ENCODE measurements at regions not wholly inside any gene's neighbourhood (a gene's known extent, or its start where the extent isn't known, plus 50 kb on each side); places are given as distances from the start of the nearest gene placed in this dataset.

DNA sequence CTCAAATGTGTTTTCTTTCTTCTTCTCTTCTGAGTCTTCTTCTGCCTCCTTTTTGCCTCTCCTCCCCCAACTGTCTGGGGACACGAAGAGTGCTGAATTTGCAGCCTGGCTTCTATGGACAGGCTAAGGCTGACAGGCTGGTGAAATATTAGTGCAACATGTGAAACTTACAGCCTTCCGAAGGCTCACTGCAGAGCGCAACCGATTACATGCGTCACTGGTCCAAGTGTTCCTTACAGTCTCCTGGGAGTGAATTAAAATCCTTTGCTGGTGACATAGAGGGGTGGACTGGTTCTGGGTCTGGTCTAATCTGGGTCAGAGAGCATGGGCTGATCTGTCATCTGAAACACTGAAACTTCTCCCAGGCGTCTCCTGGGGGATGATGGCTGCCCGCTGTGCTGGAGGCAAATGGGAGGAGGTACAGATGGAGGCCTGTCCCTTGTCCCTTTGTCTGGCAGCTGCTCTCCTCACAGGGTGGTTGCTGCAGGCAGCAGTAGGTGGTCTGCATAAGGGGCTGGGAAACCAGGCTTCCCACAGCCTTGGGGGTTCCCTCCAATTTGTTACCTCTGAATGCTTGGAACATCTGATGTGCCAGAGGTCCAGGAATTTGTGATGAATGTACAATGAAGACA, 143.8 kb upstream of the BMPER start (continued):
- TF ChIP-seq, protein P1, sequence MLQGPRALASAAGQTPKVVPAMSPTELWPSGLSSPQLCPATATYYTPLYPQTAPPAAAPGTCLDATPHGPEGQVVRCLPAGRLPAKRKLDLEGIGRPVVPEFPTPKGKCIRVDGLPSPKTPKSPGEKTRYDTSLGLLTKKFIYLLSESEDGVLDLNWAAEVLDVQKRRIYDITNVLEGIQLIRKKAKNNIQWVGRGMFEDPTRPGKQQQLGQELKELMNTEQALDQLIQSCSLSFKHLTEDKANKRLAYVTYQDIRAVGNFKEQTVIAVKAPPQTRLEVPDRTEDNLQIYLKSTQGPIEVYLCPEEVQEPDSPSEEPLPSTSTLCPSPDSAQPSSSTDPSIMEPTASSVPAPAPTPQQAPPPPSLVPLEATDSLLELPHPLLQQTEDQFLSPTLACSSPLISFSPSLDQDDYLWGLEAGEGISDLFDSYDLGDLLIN (CRISPR knock-in tag; IDR thresholded peaks at IDR 0.05; ENCODE audit: borderline replicate concordance): no peak

DNA sequence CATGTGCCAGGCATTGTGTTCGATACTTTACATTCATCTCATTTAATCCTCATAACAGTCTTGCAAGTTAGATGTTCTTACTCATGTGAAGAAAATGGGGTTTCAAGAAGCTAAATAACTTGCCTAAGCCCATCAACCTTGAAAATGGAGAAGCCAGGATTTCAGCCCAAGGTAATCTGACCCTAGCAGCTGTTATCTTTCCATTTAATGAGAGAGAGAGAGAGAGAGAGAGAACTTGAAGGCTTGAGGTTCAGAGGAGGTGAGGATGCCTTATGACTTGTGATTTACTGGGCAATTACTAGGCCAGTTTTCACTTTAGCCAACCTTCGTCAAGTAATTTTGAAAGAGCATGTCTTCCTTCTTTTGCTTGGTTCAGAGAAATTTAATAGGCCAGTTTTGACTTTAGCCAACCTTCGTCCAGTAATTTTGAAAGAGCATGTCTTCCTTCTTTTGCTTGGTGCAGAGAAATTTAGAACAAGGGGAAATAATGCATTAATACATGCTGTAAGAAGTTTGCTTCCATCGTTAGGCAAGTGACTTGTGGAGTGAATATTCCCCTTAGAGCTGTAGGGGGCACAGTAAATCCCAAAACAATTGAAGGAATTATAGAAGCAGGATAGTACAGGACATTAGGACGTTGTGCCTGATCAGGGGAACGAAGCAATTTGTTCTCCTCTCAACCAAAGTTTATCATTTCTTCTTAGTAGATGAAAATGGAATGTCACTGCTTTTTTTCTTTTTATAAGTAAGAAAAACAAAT, 143.0 kb upstream of the BMPER start:
- no peak for FAIRE-seq
- H3K9ac ChIP-seq (ENCODE audit: insufficient read depth, low read depth, low read length): no peak overlapping the region
- no peak overlapping the region for H3K4me2 ChIP-seq (ENCODE audit: low read depth, low read length)
- BruUV-seq (replicated peaks): no TSS peak
- H3K27me3 ChIP-seq (ENCODE audit: control insufficient read depth in 1 of 2, insufficient read depth in 2 of 2, low read length in 2 of 2): no peaks in the 10 kb centered on the region
- no peaks in the 10 kb centered on the region for H3K9me3 ChIP-seq (ENCODE audit: low read length)
- 35% methylated on average over 6 of the region's 6 CpGs for WGBS (ENCODE audit: low lambda C conversion rate)
- ChIA-PET CTCF (ENCODE audit: low intra/inter-chr PET ratio, low total read pairs) (no interaction called here), POLR2A (no interaction called here)
- no peaks in the 10 kb centered on the region for H3K36me3 ChIP-seq (replicated peaks in 1 of 2; ENCODE audit: control insufficient read depth in 1 of 2, insufficient read depth in 2 of 2, low read length in 2 of 2)
- H2AFZ ChIP-seq (ENCODE audit: low read length): no peak overlapping the region
- no peak for ATAC-seq
- no peaks in the 10 kb centered on the region for H4K20me1 ChIP-seq (ENCODE audit: insufficient read depth, low read length)
- no peak overlapping the region for H3K27ac ChIP-seq (ENCODE audit: extremely low read length, insufficient read depth, low read length)
- H3K4me1 ChIP-seq (ENCODE audit: insufficient read depth, low read length): peaks cover 9% of the 10 kb centered on the region
- intact Hi-C loops (cut with micrococcal nuclease; ENCODE audit: unreplicated experiment): no loop called here
- no peaks in the 10 kb centered on the region for H3K79me2 ChIP-seq (ENCODE audit: insufficient read depth, low read length)
- in situ Hi-C loops (cut with HindIII; ENCODE audit: extremely low pct_ligation_motif_present, low pct_unique_long_range_greater_than_20kb): no loop called here
- no peak for DNase-seq (ENCODE audit: low spot score)
- no peak overlapping the region for H3K4me3 ChIP-seq (replicated peaks in 1 of 3; ENCODE audit: insufficient read depth in 1 of 3, low read depth in 2 of 3, low read length in 3 of 3)
- TF ChIP-seq, protein P2, sequence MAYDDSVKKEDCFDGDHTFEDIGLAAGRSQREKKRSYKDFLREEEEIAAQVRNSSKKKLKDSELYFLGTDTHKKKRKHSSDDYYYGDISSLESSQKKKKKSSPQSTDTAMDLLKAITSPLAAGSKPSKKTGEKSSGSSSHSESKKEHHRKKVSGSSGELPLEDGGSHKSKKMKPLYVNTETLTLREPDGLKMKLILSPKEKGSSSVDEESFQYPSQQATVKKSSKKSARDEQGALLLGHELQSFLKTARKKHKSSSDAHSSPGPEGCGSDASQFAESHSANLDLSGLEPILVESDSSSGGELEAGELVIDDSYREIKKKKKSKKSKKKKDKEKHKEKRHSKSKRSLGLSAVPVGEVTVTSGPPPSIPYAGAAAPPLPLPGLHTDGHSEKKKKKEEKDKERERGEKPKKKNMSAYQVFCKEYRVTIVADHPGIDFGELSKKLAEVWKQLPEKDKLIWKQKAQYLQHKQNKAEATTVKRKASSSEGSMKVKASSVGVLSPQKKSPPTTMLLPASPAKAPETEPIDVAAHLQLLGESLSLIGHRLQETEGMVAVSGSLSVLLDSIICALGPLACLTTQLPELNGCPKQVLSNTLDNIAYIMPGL (CRISPR knock-in tag; IDR thresholded peaks at IDR 0.05; ENCODE audit: borderline replicate concordance in 1 of 2, low read depth in 1 of 2): no peak
- TF ChIP-seq SIX4 (CRISPR knock-in tag; IDR thresholded peaks at IDR 0.05): no peak
- TF ChIP-seq, protein P3, sequence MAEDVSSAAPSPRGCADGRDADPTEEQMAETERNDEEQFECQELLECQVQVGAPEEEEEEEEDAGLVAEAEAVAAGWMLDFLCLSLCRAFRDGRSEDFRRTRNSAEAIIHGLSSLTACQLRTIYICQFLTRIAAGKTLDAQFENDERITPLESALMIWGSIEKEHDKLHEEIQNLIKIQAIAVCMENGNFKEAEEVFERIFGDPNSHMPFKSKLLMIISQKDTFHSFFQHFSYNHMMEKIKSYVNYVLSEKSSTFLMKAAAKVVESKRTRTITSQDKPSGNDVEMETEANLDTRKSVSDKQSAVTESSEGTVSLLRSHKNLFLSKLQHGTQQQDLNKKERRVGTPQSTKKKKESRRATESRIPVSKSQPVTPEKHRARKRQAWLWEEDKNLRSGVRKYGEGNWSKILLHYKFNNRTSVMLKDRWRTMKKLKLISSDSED (CRISPR knock-in tag; IDR thresholded peaks at IDR 0.05): no peak
- TF ChIP-seq, protein P4, sequence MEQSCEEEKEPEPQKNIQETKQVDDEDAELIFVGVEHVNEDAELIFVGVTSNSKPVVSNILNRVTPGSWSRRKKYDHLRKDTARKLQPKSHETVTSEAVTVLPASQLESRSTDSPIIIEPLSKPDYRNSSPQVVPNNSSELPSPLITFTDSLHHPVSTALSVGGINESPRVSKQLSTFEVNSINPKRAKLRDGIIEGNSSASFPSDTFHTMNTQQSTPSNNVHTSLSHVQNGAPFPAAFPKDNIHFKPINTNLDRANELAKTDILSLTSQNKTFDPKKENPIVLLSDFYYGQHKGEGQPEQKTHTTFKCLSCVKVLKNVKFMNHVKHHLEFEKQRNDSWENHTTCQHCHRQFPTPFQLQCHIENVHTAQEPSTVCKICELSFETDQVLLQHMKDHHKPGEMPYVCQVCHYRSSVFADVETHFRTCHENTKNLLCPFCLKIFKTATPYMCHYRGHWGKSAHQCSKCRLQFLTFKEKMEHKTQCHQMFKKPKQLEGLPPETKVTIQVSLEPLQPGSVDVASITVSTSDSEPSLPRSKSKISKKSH (CRISPR knock-in tag; IDR thresholded peaks at IDR 0.05; ENCODE audit: borderline replicate concordance): no peak
- TF ChIP-seq, protein P5, sequence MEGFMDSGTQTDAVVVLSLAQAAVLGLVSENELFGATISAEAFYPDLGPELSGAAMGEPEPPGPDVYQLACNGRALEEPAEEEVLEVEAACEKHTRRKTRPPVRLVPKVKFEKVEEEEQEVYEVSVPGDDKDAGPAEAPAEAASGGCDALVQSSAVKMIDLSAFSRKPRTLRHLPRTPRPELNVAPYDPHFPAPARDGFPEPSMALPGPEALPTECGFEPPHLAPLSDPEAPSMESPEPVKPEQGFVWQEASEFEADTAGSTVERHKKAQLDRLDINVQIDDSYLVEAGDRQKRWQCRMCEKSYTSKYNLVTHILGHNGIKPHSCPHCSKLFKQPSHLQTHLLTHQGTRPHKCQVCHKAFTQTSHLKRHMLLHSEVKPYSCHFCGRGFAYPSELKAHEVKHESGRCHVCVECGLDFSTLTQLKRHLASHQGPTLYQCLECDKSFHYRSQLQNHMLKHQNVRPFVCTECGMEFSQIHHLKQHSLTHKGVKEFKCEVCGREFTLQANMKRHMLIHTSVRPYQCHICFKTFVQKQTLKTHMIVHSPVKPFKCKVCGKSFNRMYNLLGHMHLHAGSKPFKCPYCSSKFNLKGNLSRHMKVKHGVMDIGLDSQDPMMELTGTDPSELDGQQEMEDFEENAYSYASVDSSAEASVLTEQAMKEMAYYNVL (CRISPR knock-in tag; IDR thresholded peaks at IDR 0.05; ENCODE audit: borderline replicate concordance): no peak
- no peak for TF ChIP-seq GLI4 (CRISPR knock-in tag; IDR thresholded peaks at IDR 0.05; ENCODE audit: borderline replicate concordance)

Measured in HepG2 (cell line).